Activated CD4-positive, alpha-beta T cell treated with anti-CD3 and anti-CD28 coated beads for 36 hours (primary cell): ENCODE measurements at regions not wholly inside any gene's neighbourhood (a gene's known extent, or its start where the extent isn't known, plus 50 kb on each side); places are given as distances from the start of the nearest gene placed in this dataset.

ENCODE experiments used
- ATAC-seq: fragments of 200-7000 bp; cut with Tn5 transposase; one replicate; pipeline ENCODE4 v1.10.0; 2021; ENCODE audit warnings: mild to moderate bottlenecking, moderate library complexity
- CTCF ChIA-PET: fragments of 350-600 bp; sonication (Branson Sonifier 250); formaldehyde crosslinking; loops from one replicate; lab custom pipeline; 2021; ENCODE audit warnings: antibody characterized with exemption; lab: Charles Lee
- POLR2A ChIA-PET: fragments of 350-600 bp; sonication (Branson Sonifier 250); formaldehyde crosslinking; loops from one replicate; lab custom pipeline; 2021; ENCODE audit warnings: antibody characterized with exemption, inconsistent platforms; lab: Charles Lee
- DNase-seq: peaks from one replicate; pipeline ENCODE4 v3.0.0-alpha.2; 2020
- H3K27ac Mint-ChIP-seq: one replicate; pipeline ENCODE4 v1.8.0; 2021; ENCODE audit warnings: mixed read lengths
- H3K27me3 Mint-ChIP-seq: one replicate; pipeline ENCODE4 v1.8.0; 2021; ENCODE audit warnings: mixed read lengths
- H3K36me3 Mint-ChIP-seq: one replicate; pipeline ENCODE4 v1.8.0; 2021; ENCODE audit warnings: low read depth, mixed read lengths
- H3K4me1 Mint-ChIP-seq: one replicate; pipeline ENCODE4 v1.8.0; 2021; ENCODE audit warnings: mixed read lengths
- H3K4me3 Mint-ChIP-seq: one replicate; pipeline ENCODE4 v1.8.0; 2021; ENCODE audit warnings: mild to moderate bottlenecking, moderate library complexity, mixed read lengths
- H3K9me3 Mint-ChIP-seq: one replicate; pipeline ENCODE4 v1.8.0; 2021; ENCODE audit warnings: low read depth, mixed read lengths
- intact Hi-C, 2 experiments: fragments of 100-400 bp; cut with DNase I in 1 of 2; cut with micrococcal nuclease in 1 of 2; formaldehyde crosslinking; loops; one replicate each; pipeline versions ENCODE4 v1.14.2 to v1.15.1; 2022 to 2024; cut with DNase I, micrococcal nuclease

- ATAC-seq (no peak), DNase-seq (no peak)
- H3K4me1 Mint-ChIP-seq = no peaks in the 10 kb centered on the region
- no peaks in the 10 kb centered on the region for H3K9me3 Mint-ChIP-seq
- intact Hi-C loops = no loop called here
- H3K4me3 Mint-ChIP-seq = no peak overlapping the region
- ChIA-PET POLR2A (no interaction called here), CTCF (interaction anchor here (1.0 kb wide), 1 partner anchor 186 kb away, joined by 3 read pairs; no protein-coding TSS in a partner anchor)
- no peak overlapping the region for H3K27ac Mint-ChIP-seq
- H3K27me3 Mint-ChIP-seq = no peaks in the 10 kb centered on the region
- H3K36me3 Mint-ChIP-seq = no peaks in the 10 kb centered on the region
These were observed 543.2 kb upstream of the TBX3 start for GRCh38 chr12:115227137-115227615.

GRCh38 chr12:115225845-115226244 lies 541.9 kb upstream of the TBX3 start:
- H3K27ac Mint-ChIP-seq = no peak overlapping the region
- intact Hi-C loops = no loop called here
- no peak for DNase-seq
- no peaks in the 10 kb centered on the region for H3K4me1 Mint-ChIP-seq
- ChIA-PET POLR2A (no interaction called here), CTCF (interaction anchor here (0.6 kb wide), 1 partner anchor 773 kb away, joined by 3 read pairs; no protein-coding TSS in a partner anchor)
- no peak for ATAC-seq
- no peaks in the 10 kb centered on the region for H3K27me3 Mint-ChIP-seq
- no peaks in the 10 kb centered on the region for H3K36me3 Mint-ChIP-seq
- H3K9me3 Mint-ChIP-seq = no peaks in the 10 kb centered on the region
- no peak overlapping the region for H3K4me3 Mint-ChIP-seq

GRCh38 chr12:115223991-115224390 lies 540.0 kb upstream of the TBX3 start:
- POLR2A ChIA-PET = no interaction called here

GRCh38 chr12:115223322-115223721 lies 539.3 kb upstream of the TBX3 start:
- POLR2A ChIA-PET = no interaction called here
- CTCF ChIA-PET = no interaction called here
- Mint-ChIP-seq H3K27me3 (no peaks in the 10 kb centered on the region), H3K9me3 (no peaks in the 10 kb centered on the region), H3K27ac (no peak overlapping the region), H3K4me3 (no peak overlapping the region), H3K4me1 (no peaks in the 10 kb centered on the region), H3K36me3 (no peaks in the 10 kb centered on the region)
- DNase-seq = no peak
- intact Hi-C loops = no loop called here
- no peak for ATAC-seq

More at GRCh38 chr12:115223991-115224390, 540.0 kb upstream of the TBX3 start:
- DNase-seq (no peak), ATAC-seq (no peak)
- H3K27ac Mint-ChIP-seq = no peak overlapping the region
- no peaks in the 10 kb centered on the region for H3K4me1 Mint-ChIP-seq
- CTCF ChIA-PET = no interaction called here
- intact Hi-C loops = no loop called here
- H3K9me3 Mint-ChIP-seq = no peaks in the 10 kb centered on the region
- H3K36me3 Mint-ChIP-seq = no peaks in the 10 kb centered on the region
- no peaks in the 10 kb centered on the region for H3K27me3 Mint-ChIP-seq
- no peak overlapping the region for H3K4me3 Mint-ChIP-seq

GRCh38 chr12:115222220-115222619 lies 538.2 kb upstream of the TBX3 start:
- Mint-ChIP-seq H3K27me3 (no peaks in the 10 kb centered on the region), H3K27ac (no peak overlapping the region), H3K36me3 (no peaks in the 10 kb centered on the region), H3K9me3 (no peaks in the 10 kb centered on the region), H3K4me3 (no peak overlapping the region), H3K4me1 (no peaks in the 10 kb centered on the region)
- CTCF ChIA-PET = no interaction called here
- DNase-seq (no peak), ATAC-seq (no peak)
- POLR2A ChIA-PET = no interaction called here
- intact Hi-C loops = no loop called here

GRCh38 chr12:115216301-115216700 lies 532.3 kb upstream of the TBX3 start:
- H3K4me3 Mint-ChIP-seq = no peak overlapping the region
- no peaks in the 10 kb centered on the region for H3K9me3 Mint-ChIP-seq
- no peaks in the 10 kb centered on the region for H3K36me3 Mint-ChIP-seq
- H3K27ac Mint-ChIP-seq = no peak overlapping the region
- DNase-seq (no peak), ATAC-seq (no peak)
- intact Hi-C loops = no loop called here
- ChIA-PET POLR2A (no interaction called here), CTCF (no interaction called here)
- no peaks in the 10 kb centered on the region for H3K27me3 Mint-ChIP-seq
- H3K4me1 Mint-ChIP-seq = no peaks in the 10 kb centered on the region

- DNase-seq = no peak
- Mint-ChIP-seq H3K4me3 (no peak overlapping the region), H3K27me3 (no peaks in the 10 kb centered on the region), H3K4me1 (no peaks in the 10 kb centered on the region), H3K9me3 (peaks cover under 1% of the 10 kb centered on the region), H3K27ac (no peak overlapping the region), H3K36me3 (no peaks in the 10 kb centered on the region)
- ATAC-seq = no peak
- intact Hi-C loops = no loop called here
- ChIA-PET CTCF (no interaction called here), POLR2A (no interaction called here)
These were observed 531.6 kb upstream of the TBX3 start for GRCh38 chr12:115215544-115215943.

GRCh38 chr12:115213538-115214016 lies 529.6 kb upstream of the TBX3 start:
- POLR2A ChIA-PET = no interaction called here
- H3K27ac Mint-ChIP-seq = no peak overlapping the region
- DNase-seq (no peak), ATAC-seq (no peak)
- no peak overlapping the region for H3K4me3 Mint-ChIP-seq
- H3K27me3 Mint-ChIP-seq = no peaks in the 10 kb centered on the region
- intact Hi-C loops = no loop called here
- no peaks in the 10 kb centered on the region for H3K4me1 Mint-ChIP-seq
- H3K36me3 Mint-ChIP-seq = no peaks in the 10 kb centered on the region
- peaks cover 2% of the 10 kb centered on the region for H3K9me3 Mint-ChIP-seq
- CTCF ChIA-PET = no interaction called here

- CTCF ChIA-PET = no interaction called here
These were observed 529.1 kb upstream of the TBX3 start for GRCh38 chr12:115213118-115213517.

GRCh38 chr12:115212356-115212755 lies 528.4 kb upstream of the TBX3 start:
- ChIA-PET CTCF (no interaction called here), POLR2A (no interaction called here)
- no peaks in the 10 kb centered on the region for H3K27me3 Mint-ChIP-seq
- ATAC-seq (no peak), DNase-seq (no peak)
- no peak overlapping the region for H3K27ac Mint-ChIP-seq
- H3K4me1 Mint-ChIP-seq = no peaks in the 10 kb centered on the region
- intact Hi-C loops = no loop called here
- H3K4me3 Mint-ChIP-seq = no peak overlapping the region
- peaks cover 2% of the 10 kb centered on the region for H3K9me3 Mint-ChIP-seq
- no peaks in the 10 kb centered on the region for H3K36me3 Mint-ChIP-seq

More at GRCh38 chr12:115213118-115213517, 529.1 kb upstream of the TBX3 start:
- Mint-ChIP-seq H3K4me1 (no peaks in the 10 kb centered on the region), H3K27me3 (no peaks in the 10 kb centered on the region), H3K4me3 (no peak overlapping the region), H3K36me3 (no peaks in the 10 kb centered on the region), H3K9me3 (peaks cover 2% of the 10 kb centered on the region), H3K27ac (no peak overlapping the region)
- POLR2A ChIA-PET = no interaction called here
- intact Hi-C loops = no loop called here
- DNase-seq = no peak
- ATAC-seq = no peak

GRCh38 chr12:115210533-115211252 lies 526.7 kb upstream of the TBX3 start:
- H3K27me3 Mint-ChIP-seq = no peaks in the 10 kb centered on the region
- H3K4me3 Mint-ChIP-seq = no peak overlapping the region
- no peaks in the 10 kb centered on the region for H3K36me3 Mint-ChIP-seq
- no peak overlapping the region for H3K27ac Mint-ChIP-seq
- POLR2A ChIA-PET = no interaction called here
- intact Hi-C loops = no loop called here
- no peaks in the 10 kb centered on the region for H3K4me1 Mint-ChIP-seq
- no peak for ATAC-seq
- CTCF ChIA-PET = no interaction called here
- H3K9me3 Mint-ChIP-seq = peaks cover 2% of the 10 kb centered on the region
- no peak for DNase-seq

- Mint-ChIP-seq H3K27me3 (no peaks in the 10 kb centered on the region), H3K9me3 (peaks cover 2% of the 10 kb centered on the region), H3K27ac (no peak overlapping the region), H3K36me3 (no peaks in the 10 kb centered on the region), H3K4me3 (no peak overlapping the region), H3K4me1 (no peaks in the 10 kb centered on the region)
- ChIA-PET CTCF (no interaction called here), POLR2A (no interaction called here)
- intact Hi-C loops = no loop called here
- ATAC-seq = no peak
- DNase-seq = no peak
These were observed 525.3 kb upstream of the TBX3 start for GRCh38 chr12:115209230-115209629.
